Nephron progenitor cell (in vitro differentiated cells): ENCODE measurements at regions not wholly inside any gene's neighbourhood (a gene's known extent, or its start where the extent isn't known, plus 50 kb on each side); places are given as distances from the start of the nearest gene placed in this dataset.

Experiments
- DNase-seq: peaks from one replicate; pipeline ENCODE4 v3.0.0; 2021
- H3K27ac Mint-ChIP-seq: 2 replicates; pipeline ENCODE4 v1.8.0; 2021; ENCODE audit warnings: mild to moderate bottlenecking, moderate library complexity, mixed read lengths
- H3K27me3 Mint-ChIP-seq: 2 replicates; pipeline ENCODE4 v1.8.0; 2021; ENCODE audit warnings: mild to moderate bottlenecking, low read depth, mixed read lengths; ENCODE audit not compliant: poor library complexity
- H3K36me3 Mint-ChIP-seq: 2 replicates; pipeline ENCODE4 v1.8.0; 2021; ENCODE audit warnings: low read depth, mixed read lengths
- H3K4me1 Mint-ChIP-seq: 2 replicates; pipeline ENCODE4 v1.8.0; 2021; ENCODE audit warnings: mixed read lengths
- H3K4me3 Mint-ChIP-seq: 2 replicates; pipeline ENCODE4 v1.8.0; 2021; ENCODE audit warnings: mild to moderate bottlenecking, moderate library complexity, mixed read lengths
- H3K9me3 Mint-ChIP-seq: 2 replicates; pipeline ENCODE4 v1.8.0; 2021; ENCODE audit warnings: mild to moderate bottlenecking, moderate library complexity, mixed read lengths
- TF ChIP-seq, protein P1 (sequence below): fragments of 200-600 bp; sonication (generic); IDR thresholded peaks from 2 replicates; pipeline ENCODE4 v1.5.0; 2021; ENCODE audit warnings: antibody characterized with exemption

DNA sequence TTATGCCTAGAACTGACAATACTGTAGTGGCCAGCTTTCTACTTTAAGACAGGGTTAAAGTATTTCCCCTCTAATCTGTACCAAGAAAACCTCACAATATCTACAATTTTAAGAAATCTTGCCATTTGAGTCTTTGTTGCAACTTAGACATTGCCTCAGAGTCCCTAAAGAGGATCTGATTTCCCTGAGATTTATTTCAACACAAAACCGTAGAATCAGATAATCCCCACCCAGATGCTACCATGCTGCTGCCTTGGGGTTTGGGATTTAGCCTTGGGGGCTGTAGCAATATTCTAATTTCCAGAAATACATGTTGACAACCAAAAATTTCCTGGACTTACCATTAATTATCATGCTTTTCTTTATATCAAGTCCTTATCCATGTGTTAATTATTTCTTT, 50.3 kb upstream of the DENND1B start:
- no peaks in the 10 kb centered on the region for H3K4me1 Mint-ChIP-seq
- no peaks in the 10 kb centered on the region for H3K36me3 Mint-ChIP-seq
- H3K9me3 Mint-ChIP-seq = peaks cover 19% of the 10 kb centered on the region
- peaks cover 4% of the 10 kb centered on the region for H3K27me3 Mint-ChIP-seq
- H3K27ac Mint-ChIP-seq = no peak overlapping the region
- TF ChIP-seq, protein P1, sequence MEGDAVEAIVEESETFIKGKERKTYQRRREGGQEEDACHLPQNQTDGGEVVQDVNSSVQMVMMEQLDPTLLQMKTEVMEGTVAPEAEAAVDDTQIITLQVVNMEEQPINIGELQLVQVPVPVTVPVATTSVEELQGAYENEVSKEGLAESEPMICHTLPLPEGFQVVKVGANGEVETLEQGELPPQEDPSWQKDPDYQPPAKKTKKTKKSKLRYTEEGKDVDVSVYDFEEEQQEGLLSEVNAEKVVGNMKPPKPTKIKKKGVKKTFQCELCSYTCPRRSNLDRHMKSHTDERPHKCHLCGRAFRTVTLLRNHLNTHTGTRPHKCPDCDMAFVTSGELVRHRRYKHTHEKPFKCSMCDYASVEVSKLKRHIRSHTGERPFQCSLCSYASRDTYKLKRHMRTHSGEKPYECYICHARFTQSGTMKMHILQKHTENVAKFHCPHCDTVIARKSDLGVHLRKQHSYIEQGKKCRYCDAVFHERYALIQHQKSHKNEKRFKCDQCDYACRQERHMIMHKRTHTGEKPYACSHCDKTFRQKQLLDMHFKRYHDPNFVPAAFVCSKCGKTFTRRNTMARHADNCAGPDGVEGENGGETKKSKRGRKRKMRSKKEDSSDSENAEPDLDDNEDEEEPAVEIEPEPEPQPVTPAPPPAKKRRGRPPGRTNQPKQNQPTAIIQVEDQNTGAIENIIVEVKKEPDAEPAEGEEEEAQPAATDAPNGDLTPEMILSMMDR = no peak
- DNase-seq = no peak
- H3K4me3 Mint-ChIP-seq = no peak overlapping the region
